ENCODE measurements at regions not wholly inside any gene's neighbourhood (a gene's known extent, or its start where the extent isn't known, plus 50 kb on each side); places are given as distances from the start of the nearest gene placed in this dataset.

DNA sequence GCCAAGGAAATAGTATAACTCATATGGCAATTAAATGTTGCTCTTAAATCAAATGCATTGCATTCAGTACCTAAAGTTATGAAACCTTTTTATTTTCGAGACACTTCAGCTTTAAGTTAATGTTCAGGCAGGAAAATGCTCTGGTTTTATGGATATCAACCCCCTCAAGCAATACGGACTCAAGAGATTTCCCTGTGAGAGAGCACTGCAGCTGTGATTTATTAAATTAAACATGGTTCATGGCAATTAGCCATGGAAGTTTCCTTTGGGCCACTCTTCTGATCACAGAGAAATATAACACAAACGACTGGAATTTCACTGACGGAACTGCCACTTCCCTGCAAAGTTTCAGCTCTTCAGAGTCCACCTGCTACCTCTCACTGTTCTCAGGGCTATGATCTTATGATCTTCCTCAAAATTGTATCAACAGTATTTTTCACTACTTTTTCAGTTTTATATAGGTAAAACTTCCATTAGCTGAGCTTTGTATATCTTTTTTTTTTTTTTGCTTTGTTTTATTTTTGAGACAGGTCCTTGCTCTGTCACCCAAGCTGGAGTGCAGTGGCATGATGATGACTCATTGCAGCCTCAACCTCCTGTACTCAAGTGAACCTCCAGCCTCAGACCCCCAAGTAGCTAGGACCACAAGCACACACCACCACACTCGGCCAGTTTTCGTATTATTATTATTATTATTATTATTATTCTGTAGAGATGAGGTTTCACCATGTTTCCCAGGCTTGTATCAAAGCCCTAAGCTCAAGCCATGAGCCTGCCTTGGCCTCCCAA, 923.1 kb upstream of the TMPRSS15 start:
- Histone ChIP-seq H3K36me3 (replicated peaks; ENCODE audit: insufficient read depth, low read length) (no peaks in the 10 kb centered on the region), H3K27me3 (replicated peaks; ENCODE audit: insufficient read depth, low read length) (no peaks in the 10 kb centered on the region), H3K4me2 (ENCODE audit: low read depth, low read length) (no peak overlapping the region), H3K9me3 (replicated peaks; ENCODE audit: insufficient read depth, low read length) (no peaks in the 10 kb centered on the region), H3K4me3 (ENCODE audit: low read length) (no peak overlapping the region), H3K4me1 (ENCODE audit: low read length) (no peaks in the 10 kb centered on the region), H3K9me2 (replicated peaks; ENCODE audit: insufficient read depth, low read length) (no peaks in the 10 kb centered on the region), H3K9ac (ENCODE audit: low read length) (no peak overlapping the region), H2AFZ (ENCODE audit: low read length) (no peak overlapping the region), H3K27ac (ENCODE audit: low read length) (no peak overlapping the region), H3F3A (ENCODE audit: insufficient read depth, low read length) (no peaks in the 10 kb centered on the region), H3K79me2 (ENCODE audit: low read length) (no peaks in the 10 kb centered on the region), H4K20me1 (ENCODE audit: insufficient read depth, low read length) (no peaks in the 10 kb centered on the region)
- TF ChIP-seq EZH2phosphoT487 (IDR thresholded peaks at IDR 0.05; ENCODE audit: low read length) (no peak), CTCF (IDR thresholded peaks at IDR 0.05; ENCODE audit: low read length) (no peak), EZH2 (optimal IDR thresholded peaks at IDR 0.05; ENCODE audit: low read depth, low read length) (no peak)
- DNase-seq, result no peak

- H3K27me3 ChIP-seq (replicated peaks; ENCODE audit: insufficient read depth, low read length), result no peaks in the 10 kb centered on the region
- no peak for DNase-seq
- no peak overlapping the region for H3K27ac ChIP-seq (ENCODE audit: low read length)
- H3K4me3 ChIP-seq (ENCODE audit: low read length), result no peak overlapping the region
- H3K79me2 ChIP-seq (ENCODE audit: low read length), result no peaks in the 10 kb centered on the region
- TF ChIP-seq EZH2phosphoT487 (IDR thresholded peaks at IDR 0.05; ENCODE audit: low read length), result no peak
- no peak for TF ChIP-seq EZH2 (optimal IDR thresholded peaks at IDR 0.05; ENCODE audit: low read depth, low read length)
- TF ChIP-seq CTCF (IDR thresholded peaks at IDR 0.05; ENCODE audit: low read length), result no peak
- H3K4me2 ChIP-seq (ENCODE audit: low read depth, low read length), result no peak overlapping the region
- no peaks in the 10 kb centered on the region for H3F3A ChIP-seq (ENCODE audit: insufficient read depth, low read length)
- no peak overlapping the region for H3K9ac ChIP-seq (ENCODE audit: low read length)
- H3K36me3 ChIP-seq (replicated peaks; ENCODE audit: insufficient read depth, low read length), result no peaks in the 10 kb centered on the region
- no peaks in the 10 kb centered on the region for H3K9me2 ChIP-seq (replicated peaks; ENCODE audit: insufficient read depth, low read length)
- H3K4me1 ChIP-seq (ENCODE audit: low read length), result no peaks in the 10 kb centered on the region
- no peak overlapping the region for H2AFZ ChIP-seq (ENCODE audit: low read length)
- no peaks in the 10 kb centered on the region for H4K20me1 ChIP-seq (ENCODE audit: insufficient read depth, low read length)
- no peaks in the 10 kb centered on the region for H3K9me3 ChIP-seq (replicated peaks; ENCODE audit: insufficient read depth, low read length)
These were observed 925.4 kb upstream of the TMPRSS15 start for GRCh38 chr21:19328954-19329353.

DNA sequence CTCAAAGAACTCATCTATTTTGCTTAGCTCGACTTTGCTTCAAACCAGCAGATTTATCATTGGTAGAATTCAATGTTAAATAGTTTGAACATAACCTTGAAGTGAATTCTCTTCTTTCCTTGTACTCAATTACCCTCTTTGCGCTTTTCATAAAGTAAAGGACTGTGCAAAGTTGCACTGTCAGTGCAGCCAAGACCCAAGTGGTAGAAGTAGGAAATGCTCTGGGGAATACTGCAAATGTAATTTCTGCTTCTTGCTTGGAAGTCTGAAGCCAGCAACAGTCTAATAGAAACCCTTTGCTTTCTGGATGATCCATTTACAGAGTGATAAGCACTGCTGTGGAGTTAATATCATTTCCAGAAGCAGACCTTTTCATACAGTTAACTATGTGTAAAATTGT, 936.7 kb upstream of the TMPRSS15 start:
- no peak overlapping the region for H3K27ac ChIP-seq (ENCODE audit: low read length)
- H3K9me3 ChIP-seq (replicated peaks; ENCODE audit: insufficient read depth, low read length), result no peaks in the 10 kb centered on the region
- H3K27me3 ChIP-seq (replicated peaks; ENCODE audit: insufficient read depth, low read length), result no peaks in the 10 kb centered on the region
- no peak overlapping the region for H2AFZ ChIP-seq (ENCODE audit: low read length)
- no peak overlapping the region for H3K9ac ChIP-seq (ENCODE audit: low read length)
- no peaks in the 10 kb centered on the region for H3K79me2 ChIP-seq (ENCODE audit: low read length)
- no peak overlapping the region for H3K4me2 ChIP-seq (ENCODE audit: low read depth, low read length)
- no peaks in the 10 kb centered on the region for H3F3A ChIP-seq (ENCODE audit: insufficient read depth, low read length)
- no peaks in the 10 kb centered on the region for H3K4me1 ChIP-seq (ENCODE audit: low read length)
- no peaks in the 10 kb centered on the region for H3K36me3 ChIP-seq (replicated peaks; ENCODE audit: insufficient read depth, low read length)
- no peaks in the 10 kb centered on the region for H4K20me1 ChIP-seq (ENCODE audit: insufficient read depth, low read length)
- no peaks in the 10 kb centered on the region for H3K9me2 ChIP-seq (replicated peaks; ENCODE audit: insufficient read depth, low read length)
- no peak for DNase-seq
- TF ChIP-seq CTCF (IDR thresholded peaks at IDR 0.05; ENCODE audit: low read length) (no peak), EZH2 (optimal IDR thresholded peaks at IDR 0.05; ENCODE audit: low read depth, low read length) (no peak), EZH2phosphoT487 (IDR thresholded peaks at IDR 0.05; ENCODE audit: low read length) (no peak)
- no peak overlapping the region for H3K4me3 ChIP-seq (ENCODE audit: low read length)

All from MM.1S (cell line).